Transverse colon (tissue), 3 donors: ENCODE measurements at regions not wholly inside any gene's neighbourhood (a gene's known extent, or its start where the extent isn't known, plus 50 kb on each side); places are given as distances from the start of the nearest gene placed in this dataset.

Experiments
- CTCF ChIP-seq, 5 experiments: fragments of 200-600 bp in 3 of 5; fragments of 450-650 bp in 2 of 5; sonication (generic) in 3 of 5; IDR thresholded peaks; 1 replicate in 2 of 5; 2 replicates in 3 of 5; pipeline ENCODE4 v1.5.1; 2016 to 2017; ENCODE audit warnings: antibody characterized with exemption in 5 of 5, inconsistent platforms in 3 of 5, mild to moderate bottlenecking in 2 of 5, moderate library complexity in 1 of 5
- POLR2A ChIP-seq: fragments of 450-650 bp; IDR thresholded peaks from one replicate; pipeline ENCODE4 v1.6.1; 2016; ENCODE audit warnings: antibody characterized with exemption, mild to moderate bottlenecking, moderate library complexity

GRCh38 chr20:22005535-22005934, 300.1 kb downstream of the PAX1 start:
- no peak for TF ChIP-seq POLR2A
- no peak for TF ChIP-seq CTCF (IDR thresholded peaks at IDR 0.05)
